Astrocyte (in vitro differentiated cells and primary cell): ENCODE measurements at regions not wholly inside any gene's neighbourhood (a gene's known extent, or its start where the extent isn't known, plus 50 kb on each side); places are given as distances from the start of the nearest gene placed in this dataset.

Experiments used
- DNase-seq: peaks from one replicate; pipeline ENCODE4 v3.0.0-alpha.2; 2010; ENCODE audit warnings: low read depth
- FAIRE-seq: peaks from 2 replicates; lab custom pipeline; 2011; peaks lifted over from hg19 to GRCh38; lab: Jason Lieb, UNC
- H2AFZ ChIP-seq: 2 replicates; pipeline ENCODE4 v1.6.0; 2012; ENCODE audit warnings: low read depth, low read length, inconsistent platforms
- H3K27ac ChIP-seq: 2 replicates; pipeline ENCODE4 v1.5.1; 2011; ENCODE audit warnings: low read depth, low read length, inconsistent platforms
- H3K27me3 ChIP-seq: 2 replicates; pipeline ENCODE4 v1.6.0; 2011; ENCODE audit warnings: low read length, inconsistent platforms; ENCODE audit not compliant: insufficient read depth
- H3K36me3 ChIP-seq: 2 replicates; pipeline ENCODE4 v1.5.1; 2011; ENCODE audit warnings: low read length, inconsistent platforms; ENCODE audit not compliant: insufficient read depth
- H3K4me1 ChIP-seq: 2 replicates; pipeline ENCODE4 v1.5.1; 2011; ENCODE audit warnings: low read length, inconsistent platforms; ENCODE audit not compliant: insufficient read depth
- H3K4me2 ChIP-seq: 2 replicates; pipeline ENCODE4 v1.6.0; 2012; ENCODE audit warnings: low read length, inconsistent platforms
- H3K4me3 ChIP-seq: 2 replicates; pipeline ENCODE4 v1.5.1; 2011; ENCODE audit warnings: low read depth, mild to moderate bottlenecking, low read length, inconsistent platforms; ENCODE audit not compliant: insufficient read depth
- H3K79me2 ChIP-seq: 2 replicates; pipeline ENCODE4 v1.6.0; 2012; ENCODE audit warnings: mild to moderate bottlenecking, low read length, inconsistent platforms; ENCODE audit not compliant: insufficient read depth
- H3K9ac ChIP-seq: 2 replicates; pipeline ENCODE4 v1.6.0; 2012; ENCODE audit warnings: mild to moderate bottlenecking, low read length, inconsistent platforms
- H3K9me3 ChIP-seq: 2 replicates; pipeline ENCODE4 v1.5.1; 2012; ENCODE audit warnings: low read depth, mild to moderate bottlenecking, low read length, inconsistent platforms; ENCODE audit not compliant: insufficient read depth
- H4K20me1 ChIP-seq: 2 replicates; pipeline ENCODE4 v1.6.0; 2012; ENCODE audit warnings: low read length, inconsistent platforms; ENCODE audit not compliant: insufficient read depth
- H3K27ac Mint-ChIP-seq: one replicate; pipeline ENCODE4 v1.8.0; 2021; ENCODE audit warnings: mild to moderate bottlenecking, mixed read lengths; ENCODE audit not compliant: unreplicated experiment
- H3K27me3 Mint-ChIP-seq: one replicate; pipeline ENCODE4 v1.8.0; 2021; ENCODE audit warnings: low read depth, mixed read lengths; ENCODE audit not compliant: unreplicated experiment
- H3K36me3 Mint-ChIP-seq: one replicate; pipeline ENCODE4 v1.8.0; 2021; ENCODE audit warnings: low read depth, mixed read lengths; ENCODE audit not compliant: unreplicated experiment
- H3K4me1 Mint-ChIP-seq: one replicate; pipeline ENCODE4 v1.8.0; 2021; ENCODE audit warnings: low read depth, mixed read lengths; ENCODE audit not compliant: unreplicated experiment
- H3K4me3 Mint-ChIP-seq: one replicate; pipeline ENCODE4 v1.8.0; 2021; ENCODE audit warnings: mild to moderate bottlenecking, moderate library complexity, mixed read lengths; ENCODE audit not compliant: unreplicated experiment
- H3K9me3 Mint-ChIP-seq: one replicate; pipeline ENCODE4 v1.8.0; 2021; ENCODE audit warnings: mild to moderate bottlenecking, mixed read lengths; ENCODE audit not compliant: unreplicated experiment
- CTCF ChIP-seq: IDR thresholded peaks from 2 replicates; pipeline ENCODE4 v1.5.1; 2011; ENCODE audit warnings: low read depth, mild to moderate bottlenecking, inconsistent platforms, low read length, moderate library complexity; ENCODE audit not compliant: insufficient read depth
- EZH2 ChIP-seq: IDR thresholded peaks from 2 replicates; pipeline ENCODE4 v1.6.1; 2012; ENCODE audit warnings: mild to moderate bottlenecking, low read length, inconsistent platforms; ENCODE audit not compliant: insufficient read depth

GRCh38 chr2:43038696-43039094 is 187.7 kb downstream of the ZFP36L2 start:
- Histone ChIP-seq H3K36me3 (no peaks in the 10 kb centered on the region), H3K27me3 (no peaks in the 10 kb centered on the region), H3K9me3 (no peaks in the 10 kb centered on the region), H2AFZ (peak overlapping the region; percentile 32), H3K79me2 (no peaks in the 10 kb centered on the region), H3K9ac (no peak overlapping the region), H3K4me3 (no peak overlapping the region), H4K20me1 (no peaks in the 10 kb centered on the region), H3K4me1 (peaks cover 32% of the 10 kb centered on the region), H3K4me2 (no peak overlapping the region), H3K27ac (no peak overlapping the region)
- H3K27ac Mint-ChIP-seq, result no peak overlapping the region
- H3K36me3 Mint-ChIP-seq, result no peaks in the 10 kb centered on the region
- peaks cover 35% of the 10 kb centered on the region for H3K4me1 Mint-ChIP-seq
- no peaks in the 10 kb centered on the region for H3K9me3 Mint-ChIP-seq
- TF ChIP-seq EZH2 (no peak), CTCF (no peak)
- H3K27me3 Mint-ChIP-seq, result peaks cover 3% of the 10 kb centered on the region
- no peak overlapping the region for H3K4me3 Mint-ChIP-seq
- FAIRE-seq (no peak), DNase-seq (no peak)

- H3K9me3 Mint-ChIP-seq, result no peaks in the 10 kb centered on the region
- H3K36me3 Mint-ChIP-seq, result no peaks in the 10 kb centered on the region
- Histone ChIP-seq H3K36me3 (no peaks in the 10 kb centered on the region), H3K79me2 (no peaks in the 10 kb centered on the region), H3K9me3 (no peaks in the 10 kb centered on the region), H3K27ac (no peak overlapping the region), H3K4me1 (peaks cover 28% of the 10 kb centered on the region), H3K9ac (no peak overlapping the region), H3K27me3 (no peaks in the 10 kb centered on the region), H4K20me1 (no peaks in the 10 kb centered on the region), H3K4me2 (no peak overlapping the region), H3K4me3 (no peak overlapping the region), H2AFZ (peak overlapping the region; percentile 32)
- H3K4me3 Mint-ChIP-seq, result no peak overlapping the region
- H3K4me1 Mint-ChIP-seq, result peaks cover 30% of the 10 kb centered on the region
- peak overlapping the region; percentile 26 for H3K27ac Mint-ChIP-seq
- DNase-seq (peak; percentile 67), FAIRE-seq (no peak)
- H3K27me3 Mint-ChIP-seq, result peaks cover 5% of the 10 kb centered on the region
- TF ChIP-seq CTCF (no peak), EZH2 (no peak)
These were observed 188.2 kb downstream of the ZFP36L2 start for GRCh38 chr2:43038034-43038695.

DNA sequence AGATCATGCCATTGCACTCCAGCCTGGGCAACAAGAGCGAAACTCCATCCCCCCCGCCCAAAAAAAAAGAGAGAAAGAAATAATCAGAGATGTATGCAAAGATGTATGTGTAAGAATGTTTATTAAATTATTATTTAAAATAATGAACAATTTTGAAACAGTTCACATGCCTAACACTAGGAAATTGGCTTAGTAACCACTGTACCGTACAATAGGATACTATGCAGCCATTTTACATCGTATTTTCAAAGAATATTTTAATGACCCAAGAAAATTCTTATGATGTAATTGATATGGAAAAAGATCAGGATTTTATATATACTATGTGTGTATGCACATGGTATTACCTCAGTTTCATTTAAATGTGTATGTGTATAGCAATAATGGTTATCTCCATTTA is 190.5 kb downstream of the ZFP36L2 start:
- Histone ChIP-seq H3K9me3 (no peaks in the 10 kb centered on the region), H2AFZ (no peak overlapping the region), H3K4me1 (peaks cover 10% of the 10 kb centered on the region), H3K4me2 (no peak overlapping the region), H3K36me3 (no peaks in the 10 kb centered on the region), H3K27ac (no peak overlapping the region), H3K4me3 (no peak overlapping the region), H4K20me1 (no peaks in the 10 kb centered on the region), H3K79me2 (no peaks in the 10 kb centered on the region), H3K9ac (no peak overlapping the region), H3K27me3 (no peaks in the 10 kb centered on the region)
- DNase-seq (no peak), FAIRE-seq (no peak)
- no peaks in the 10 kb centered on the region for H3K36me3 Mint-ChIP-seq
- H3K4me3 Mint-ChIP-seq, result no peak overlapping the region
- TF ChIP-seq EZH2 (no peak), CTCF (no peak)
- H3K27ac Mint-ChIP-seq, result no peak overlapping the region
- H3K9me3 Mint-ChIP-seq, result no peaks in the 10 kb centered on the region
- peaks cover 11% of the 10 kb centered on the region for H3K4me1 Mint-ChIP-seq
- peaks cover 5% of the 10 kb centered on the region for H3K27me3 Mint-ChIP-seq
